ENCODE measurements at regions not wholly inside any gene's neighbourhood (a gene's known extent, or its start where the extent isn't known, plus 50 kb on each side); places are given as distances from the start of the nearest gene placed in this dataset.

GRCh38 chr16:52697971-52698370, 151.0 kb upstream of the TOX3 start:
- TF ChIP-seq CTCF (conservative IDR thresholded peaks at IDR 0.05) (no peak), EZH2 (IDR thresholded peaks at IDR 0.05; ENCODE audit: low read depth) (no peak)

All from PC-9 (cell line).